Panc1 (cell line): ENCODE measurements at regions not wholly inside any gene's neighbourhood (a gene's known extent, or its start where the extent isn't known, plus 50 kb on each side); places are given as distances from the start of the nearest gene placed in this dataset.

Experiments used
- ATAC-seq: fragments of 200-7000 bp; cut with Tn5 transposase; 2 replicates; pipeline ENCODE4 v1.9.1; 2020; ENCODE audit warnings: mild to moderate bottlenecking, moderate library complexity
- BruUV-seq: library from RNA; stranded (reverse); fragments of 400-500 nt; replicated peaks from 2 replicates; lab custom pipeline; 2021; lab: Mats Ljungman, UMichigan
- CTCF ChIA-PET: fragments of 300-600 bp; sonication (Branson Sonifier 250); formaldehyde crosslinking; loops from one replicate; lab custom pipeline; 2022; ENCODE audit warnings: antibody characterized with exemption; lab: Charles Lee
- POLR2A ChIA-PET: fragments of 300-600 bp; sonication (Branson Sonifier 250); formaldehyde crosslinking; loops from one replicate; lab custom pipeline; 2022; ENCODE audit warnings: antibody characterized with exemption; lab: Charles Lee
- DNase-seq: peaks from one replicate; pipeline ENCODE4 v3.0.0-alpha.2; 2010; ENCODE audit warnings: low read depth, low spot score
- H3K27ac ChIP-seq: 2 replicates; pipeline ENCODE4 v1.5.1; 2011; ENCODE audit warnings: mild to moderate bottlenecking, low read length, inconsistent platforms
- H3K27me3 ChIP-seq: fragments of 200-500 bp; sonication (Bioruptor generic); 2 replicates; pipeline ENCODE4 v1.6.0; 2014; ENCODE audit warnings: low read length, inconsistent platforms; ENCODE audit not compliant: control insufficient read depth, insufficient read depth
- H3K36me3 ChIP-seq: fragments of 200-500 bp; sonication (Bioruptor generic); 2 replicates; pipeline ENCODE4 v1.5.1; 2014; ENCODE audit warnings: inconsistent platforms, mild to moderate bottlenecking, low read length, moderate library complexity; ENCODE audit not compliant: control insufficient read depth, insufficient read depth
- H3K4me1 ChIP-seq: 2 replicates; pipeline ENCODE4 v1.5.1; 2011; ENCODE audit warnings: inconsistent platforms, mild to moderate bottlenecking, low read length, moderate library complexity; ENCODE audit not compliant: control insufficient read depth, insufficient read depth
- H3K4me3 ChIP-seq, 2 experiments: 2 replicates each; pipeline ENCODE4 v1.5.1; 2011 to 2012; ENCODE audit warnings: low read depth in 2 of 2, low read length in 2 of 2, mild to moderate bottlenecking in 2 of 2, inconsistent platforms in 1 of 2, moderate library complexity in 1 of 2
- H3K9me3 ChIP-seq: fragments of 200-500 bp; sonication (Bioruptor generic); 2 replicates; pipeline ENCODE4 v1.5.1; 2014; ENCODE audit warnings: low read depth, mild to moderate bottlenecking, inconsistent platforms, low read length, moderate library complexity; ENCODE audit not compliant: control insufficient read depth, insufficient read depth
- POLR2AphosphoS5 ChIP-seq: IDR thresholded peaks from 2 replicates; pipeline ENCODE4 v1.6.1; 2012; ENCODE audit warnings: mild to moderate bottlenecking, low read depth, low read length, moderate library complexity
- SIN3A ChIP-seq: IDR thresholded peaks from 2 replicates; pipeline ENCODE4 v1.6.1; 2012; ENCODE audit warnings: low read depth, mild to moderate bottlenecking, low read length, moderate library complexity, borderline replicate concordance; ENCODE audit not compliant: insufficient read depth
- TCF7L2 ChIP-seq: IDR thresholded peaks from 2 replicates; pipeline ENCODE4 v1.6.1; 2011; ENCODE audit warnings: mild to moderate bottlenecking, low read depth, low read length, inconsistent platforms
- in situ Hi-C: cut with HindIII; loops from 2 replicates; pipeline ENCODE4 v1.10.0; 2016; ENCODE audit warnings: low sequenced_read_pairs, low pct_unique_long_range_greater_than_20kb
- intact Hi-C: fragments of 100-400 bp; cut with micrococcal nuclease; formaldehyde crosslinking; loops from one replicate; pipeline ENCODE4 v1.10.0; 2022; ENCODE audit not compliant: unreplicated experiment
- TF ChIP-seq, protein P1 (sequence below): fragments of 450-650 bp; IDR thresholded peaks from 2 replicates; pipeline ENCODE4 v1.5.1; 2017; ENCODE audit warnings: mild to moderate bottlenecking
- TF ChIP-seq, protein P2 (sequence below), 2 experiments: IDR thresholded peaks; 2 replicates each; pipeline ENCODE4 v1.6.1; 2011 to 2012; ENCODE audit warnings: low read depth in 2 of 2, control low read depth in 1 of 2, low read length in 1 of 2, mild to moderate bottlenecking in 1 of 2, moderate library complexity in 1 of 2; ENCODE audit not compliant: insufficient read depth in 1 of 2

DNA sequence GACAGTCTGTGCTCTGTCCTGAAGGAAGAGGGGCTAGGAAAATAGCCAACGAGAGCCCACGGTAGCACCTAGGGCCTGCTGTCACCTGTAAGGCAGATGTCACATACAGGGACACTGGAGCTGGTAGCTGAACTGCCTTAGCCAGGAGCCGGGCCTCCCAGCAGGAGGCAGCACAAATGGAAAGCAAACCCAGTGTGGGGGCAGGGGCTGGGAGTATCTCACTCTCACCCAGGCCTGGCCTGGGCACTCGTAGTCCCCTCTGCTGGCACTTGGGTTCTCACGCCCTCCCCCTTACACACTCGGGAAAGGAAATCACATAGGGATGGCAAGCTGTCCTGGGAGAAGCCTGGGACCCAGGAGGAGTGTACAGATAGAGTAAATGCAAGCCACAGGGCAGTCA lies 173.1 kb upstream of the CHRNA7 start:
- no peak overlapping the region for H3K4me3 ChIP-seq
- TF ChIP-seq, protein P1, sequence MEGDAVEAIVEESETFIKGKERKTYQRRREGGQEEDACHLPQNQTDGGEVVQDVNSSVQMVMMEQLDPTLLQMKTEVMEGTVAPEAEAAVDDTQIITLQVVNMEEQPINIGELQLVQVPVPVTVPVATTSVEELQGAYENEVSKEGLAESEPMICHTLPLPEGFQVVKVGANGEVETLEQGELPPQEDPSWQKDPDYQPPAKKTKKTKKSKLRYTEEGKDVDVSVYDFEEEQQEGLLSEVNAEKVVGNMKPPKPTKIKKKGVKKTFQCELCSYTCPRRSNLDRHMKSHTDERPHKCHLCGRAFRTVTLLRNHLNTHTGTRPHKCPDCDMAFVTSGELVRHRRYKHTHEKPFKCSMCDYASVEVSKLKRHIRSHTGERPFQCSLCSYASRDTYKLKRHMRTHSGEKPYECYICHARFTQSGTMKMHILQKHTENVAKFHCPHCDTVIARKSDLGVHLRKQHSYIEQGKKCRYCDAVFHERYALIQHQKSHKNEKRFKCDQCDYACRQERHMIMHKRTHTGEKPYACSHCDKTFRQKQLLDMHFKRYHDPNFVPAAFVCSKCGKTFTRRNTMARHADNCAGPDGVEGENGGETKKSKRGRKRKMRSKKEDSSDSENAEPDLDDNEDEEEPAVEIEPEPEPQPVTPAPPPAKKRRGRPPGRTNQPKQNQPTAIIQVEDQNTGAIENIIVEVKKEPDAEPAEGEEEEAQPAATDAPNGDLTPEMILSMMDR, result no peak
- no peak for TF ChIP-seq POLR2AphosphoS5
- no peak for TF ChIP-seq SIN3A
- TF ChIP-seq TCF7L2, result no peak
- TF ChIP-seq, protein P2, sequence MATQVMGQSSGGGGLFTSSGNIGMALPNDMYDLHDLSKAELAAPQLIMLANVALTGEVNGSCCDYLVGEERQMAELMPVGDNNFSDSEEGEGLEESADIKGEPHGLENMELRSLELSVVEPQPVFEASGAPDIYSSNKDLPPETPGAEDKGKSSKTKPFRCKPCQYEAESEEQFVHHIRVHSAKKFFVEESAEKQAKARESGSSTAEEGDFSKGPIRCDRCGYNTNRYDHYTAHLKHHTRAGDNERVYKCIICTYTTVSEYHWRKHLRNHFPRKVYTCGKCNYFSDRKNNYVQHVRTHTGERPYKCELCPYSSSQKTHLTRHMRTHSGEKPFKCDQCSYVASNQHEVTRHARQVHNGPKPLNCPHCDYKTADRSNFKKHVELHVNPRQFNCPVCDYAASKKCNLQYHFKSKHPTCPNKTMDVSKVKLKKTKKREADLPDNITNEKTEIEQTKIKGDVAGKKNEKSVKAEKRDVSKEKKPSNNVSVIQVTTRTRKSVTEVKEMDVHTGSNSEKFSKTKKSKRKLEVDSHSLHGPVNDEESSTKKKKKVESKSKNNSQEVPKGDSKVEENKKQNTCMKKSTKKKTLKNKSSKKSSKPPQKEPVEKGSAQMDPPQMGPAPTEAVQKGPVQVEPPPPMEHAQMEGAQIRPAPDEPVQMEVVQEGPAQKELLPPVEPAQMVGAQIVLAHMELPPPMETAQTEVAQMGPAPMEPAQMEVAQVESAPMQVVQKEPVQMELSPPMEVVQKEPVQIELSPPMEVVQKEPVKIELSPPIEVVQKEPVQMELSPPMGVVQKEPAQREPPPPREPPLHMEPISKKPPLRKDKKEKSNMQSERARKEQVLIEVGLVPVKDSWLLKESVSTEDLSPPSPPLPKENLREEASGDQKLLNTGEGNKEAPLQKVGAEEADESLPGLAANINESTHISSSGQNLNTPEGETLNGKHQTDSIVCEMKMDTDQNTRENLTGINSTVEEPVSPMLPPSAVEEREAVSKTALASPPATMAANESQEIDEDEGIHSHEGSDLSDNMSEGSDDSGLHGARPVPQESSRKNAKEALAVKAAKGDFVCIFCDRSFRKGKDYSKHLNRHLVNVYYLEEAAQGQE (IDR thresholded peaks at IDR 0.05; ENCODE audit: insufficient read depth in 1 of 2, low read depth in 2 of 2, low read length in 1 of 2), result no peak
- no peaks in the 10 kb centered on the region for H3K9me3 ChIP-seq
- no peak overlapping the region for H3K27ac ChIP-seq
- in situ Hi-C loops, result no loop called here
- no peaks in the 10 kb centered on the region for H3K27me3 ChIP-seq
- intact Hi-C loops, result no loop called here
- no peak for DNase-seq
- BruUV-seq, result no TSS peak
- POLR2A ChIA-PET, result no interaction called here
- no peaks in the 10 kb centered on the region for H3K36me3 ChIP-seq
- CTCF ChIA-PET, result no interaction called here
- no peaks in the 10 kb centered on the region for H3K4me1 ChIP-seq
- ATAC-seq, result no peak

DNA sequence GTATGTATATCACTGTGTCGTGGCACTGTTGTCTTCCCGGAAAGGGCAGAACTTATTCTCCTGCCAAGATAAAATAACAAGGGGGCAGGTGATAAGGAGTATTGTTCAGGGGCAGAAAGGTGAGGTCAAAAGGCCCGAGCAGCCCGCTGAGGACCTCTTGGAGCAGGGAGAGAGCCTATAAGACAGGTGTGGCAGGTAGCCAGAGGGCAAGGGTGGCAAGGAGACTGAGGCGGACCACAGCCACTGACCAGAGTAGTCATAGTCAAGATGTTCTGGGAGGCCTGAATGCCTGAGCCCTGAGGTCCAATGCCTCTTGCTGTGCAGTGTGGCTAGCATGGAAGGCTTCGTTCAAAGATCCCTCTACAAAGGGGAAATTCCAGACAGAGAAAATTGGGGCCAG lies 172.3 kb upstream of the CHRNA7 start:
- ChIA-PET POLR2A (no interaction called here), CTCF (no interaction called here)
- Histone ChIP-seq H3K4me1 (no peaks in the 10 kb centered on the region), H3K27me3 (no peaks in the 10 kb centered on the region), H3K27ac (no peak overlapping the region), H3K9me3 (no peaks in the 10 kb centered on the region), H3K4me3 (no peak overlapping the region), H3K36me3 (no peaks in the 10 kb centered on the region)
- intact Hi-C loops (no loop called here), in situ Hi-C loops (no loop called here)
- no peak for ATAC-seq
- BruUV-seq, result no TSS peak
- TF ChIP-seq, protein P2 (IDR thresholded peaks at IDR 0.05; ENCODE audit: insufficient read depth in 1 of 2, low read depth in 2 of 2, low read length in 1 of 2), result no peak
- TF ChIP-seq SIN3A, result no peak
- no peak for TF ChIP-seq TCF7L2
- TF ChIP-seq POLR2AphosphoS5, result no peak
- TF ChIP-seq, protein P1, result no peak
- no peak for DNase-seq
